NCI-H146 (cell line): ENCODE measurements at regions not wholly inside any gene's neighbourhood (a gene's known extent, or its start where the extent isn't known, plus 50 kb on each side); places are given as distances from the start of the nearest gene placed in this dataset.

Experiments used
- DNase-seq: peaks from one replicate; lab custom pipeline; 2025; lab: John Stamatoyannopoulos, UW

- no peak for DNase-seq
These were observed 81.7 kb upstream of the CADM2 start for GRCh38 chr3:84877092-84877491.

DNA sequence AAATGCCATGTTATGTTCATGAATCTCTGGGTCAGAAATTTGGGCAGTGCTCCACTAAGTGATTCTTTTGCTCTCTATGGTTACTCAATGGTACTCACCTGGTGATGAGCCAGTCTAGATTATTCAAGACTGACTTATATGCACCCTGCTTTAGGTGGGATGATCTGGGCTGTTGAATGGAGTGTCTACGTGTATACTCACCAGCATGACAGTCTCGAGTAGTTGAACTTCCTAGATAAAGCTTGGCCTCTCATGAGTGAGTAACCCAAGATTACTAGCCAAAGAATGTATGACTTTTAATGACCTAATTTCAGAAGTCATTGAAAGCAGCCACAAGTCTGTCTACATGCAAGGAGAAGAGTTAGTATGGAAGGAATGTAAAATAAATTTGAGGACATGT, 77.5 kb upstream of the CADM2 start:
- DNase-seq: no peak

GRCh38 chr3:84885199-84885882, 73.4 kb upstream of the CADM2 start:
- DNase-seq: no peak

DNA sequence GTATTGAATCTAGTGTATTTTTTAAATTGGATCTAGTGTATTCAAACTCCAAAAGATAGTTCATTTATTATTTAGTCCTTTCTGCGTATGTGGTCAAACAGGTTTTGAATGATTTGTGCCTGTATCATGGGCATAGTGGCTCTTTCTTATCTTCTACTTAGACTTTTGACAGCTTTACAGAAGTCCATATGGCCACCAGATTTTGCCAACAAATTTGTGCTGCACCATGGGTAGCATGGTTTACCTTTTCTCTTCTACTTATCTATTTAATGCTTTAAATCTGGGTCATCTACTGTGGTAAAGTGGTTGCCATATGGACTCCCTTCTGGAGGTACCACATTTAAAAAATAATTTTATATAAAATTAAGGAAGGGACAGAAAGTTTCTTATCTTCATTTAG, 66.9 kb upstream of the CADM2 start:
- no peak for DNase-seq

- no peak for DNase-seq
These were observed 65.6 kb upstream of the CADM2 start for GRCh38 chr3:84893211-84893610.

DNA sequence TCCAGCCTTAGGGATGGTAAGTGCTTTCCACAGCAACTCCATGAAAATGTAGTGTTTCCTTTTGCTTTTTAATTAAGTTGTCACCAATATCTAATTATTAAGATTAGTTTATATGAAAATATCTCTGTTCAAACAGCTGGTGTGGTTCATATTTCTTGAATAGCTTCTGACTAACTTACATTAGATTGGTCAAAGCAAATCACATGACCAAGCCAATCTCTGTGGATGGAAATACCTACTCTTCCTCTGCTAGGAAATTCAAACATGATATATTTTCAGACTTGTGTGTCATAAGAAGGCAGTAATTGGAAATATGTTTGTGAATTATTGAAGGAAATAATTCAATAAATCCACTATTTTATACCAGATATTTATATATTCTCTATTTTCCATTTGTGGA, 54.6 kb upstream of the CADM2 start:
- DNase-seq: no peak

- DNase-seq: peak; percentile 40
These were observed 53.8 kb upstream of the CADM2 start for GRCh38 chr3:84904816-84905555.

DNA sequence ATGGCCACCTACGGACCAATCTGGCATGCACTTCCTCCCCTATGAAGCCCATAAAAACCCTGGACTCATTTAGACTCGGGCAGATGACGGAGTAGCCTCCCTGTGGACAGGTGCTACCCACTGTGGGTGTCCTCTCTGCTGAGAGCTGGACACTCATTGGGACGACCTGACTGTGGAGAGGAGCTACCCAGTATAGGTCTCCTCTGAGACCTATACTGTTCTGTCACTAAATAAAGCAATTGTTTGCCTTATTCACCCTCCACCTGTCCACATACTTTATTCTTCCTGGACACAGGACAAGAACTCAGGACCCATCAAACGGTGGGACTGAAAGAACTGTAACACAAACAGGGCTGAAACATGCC, 53.3 kb upstream of the CADM2 start:
- DNase-seq: no peak

DNA sequence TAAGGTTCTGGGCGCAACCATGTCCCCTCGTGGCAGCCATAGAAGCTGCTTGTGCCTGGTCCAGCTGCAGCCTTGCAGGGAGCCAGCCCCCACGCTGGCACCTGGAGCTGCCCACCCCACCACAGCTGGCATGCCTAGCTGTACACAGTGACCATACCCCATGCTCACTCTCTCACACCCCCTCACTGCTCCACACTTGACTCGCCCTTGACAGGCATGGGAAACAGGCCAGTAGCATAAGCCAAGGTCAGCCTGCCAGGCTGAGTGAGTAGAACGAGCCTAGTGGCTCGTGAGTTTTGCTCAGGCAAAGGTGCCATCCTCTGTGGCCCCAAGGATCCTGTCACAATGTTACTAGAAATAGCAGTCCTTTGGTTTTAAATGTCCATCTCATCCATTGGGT, 52.7 kb upstream of the CADM2 start:
- DNase-seq: no peak
